ENCODE measurements at regions not wholly inside any gene's neighbourhood (a gene's known extent, or its start where the extent isn't known, plus 50 kb on each side); places are given as distances from the start of the nearest gene placed in this dataset.

GRCh38 chr2:181250691-181251090 lies 206.5 kb upstream of the ITGA4 start:
- no peaks in the 10 kb centered on the region for H3K4me1 ChIP-seq (ENCODE audit: control insufficient read depth, extremely low read depth, insufficient read depth, low read length)
- no peaks in the 10 kb centered on the region for H3K27me3 ChIP-seq (ENCODE audit: control insufficient read depth, extremely low read depth, insufficient read depth, low read length)
- FAIRE-seq: no peak
- H3K36me3 ChIP-seq (ENCODE audit: control insufficient read depth in 2 of 2, extremely low read depth in 1 of 2, insufficient read depth in 2 of 2, low read length in 2 of 2): no peaks in the 10 kb centered on the region
- no peak overlapping the region for H3K4me2 ChIP-seq (ENCODE audit: control insufficient read depth, extremely low read depth, insufficient read depth, low read depth, low read length)
- no peak for DNase-seq (ENCODE audit: low read depth, low spot score)
- no peak overlapping the region for H3K4me3 ChIP-seq (ENCODE audit: control insufficient read depth in 2 of 3, extremely low read depth in 1 of 3, insufficient read depth in 2 of 3, low read depth in 1 of 3, low read length in 3 of 3)
- no peaks in the 10 kb centered on the region for H4K20me1 ChIP-seq (ENCODE audit: control insufficient read depth, extremely low read depth, insufficient read depth, low read length)
- no peaks in the 10 kb centered on the region for H3K9me1 ChIP-seq (ENCODE audit: control insufficient read depth, extremely low read depth, insufficient read depth, low read length)
- TF ChIP-seq, protein P1, sequence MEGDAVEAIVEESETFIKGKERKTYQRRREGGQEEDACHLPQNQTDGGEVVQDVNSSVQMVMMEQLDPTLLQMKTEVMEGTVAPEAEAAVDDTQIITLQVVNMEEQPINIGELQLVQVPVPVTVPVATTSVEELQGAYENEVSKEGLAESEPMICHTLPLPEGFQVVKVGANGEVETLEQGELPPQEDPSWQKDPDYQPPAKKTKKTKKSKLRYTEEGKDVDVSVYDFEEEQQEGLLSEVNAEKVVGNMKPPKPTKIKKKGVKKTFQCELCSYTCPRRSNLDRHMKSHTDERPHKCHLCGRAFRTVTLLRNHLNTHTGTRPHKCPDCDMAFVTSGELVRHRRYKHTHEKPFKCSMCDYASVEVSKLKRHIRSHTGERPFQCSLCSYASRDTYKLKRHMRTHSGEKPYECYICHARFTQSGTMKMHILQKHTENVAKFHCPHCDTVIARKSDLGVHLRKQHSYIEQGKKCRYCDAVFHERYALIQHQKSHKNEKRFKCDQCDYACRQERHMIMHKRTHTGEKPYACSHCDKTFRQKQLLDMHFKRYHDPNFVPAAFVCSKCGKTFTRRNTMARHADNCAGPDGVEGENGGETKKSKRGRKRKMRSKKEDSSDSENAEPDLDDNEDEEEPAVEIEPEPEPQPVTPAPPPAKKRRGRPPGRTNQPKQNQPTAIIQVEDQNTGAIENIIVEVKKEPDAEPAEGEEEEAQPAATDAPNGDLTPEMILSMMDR (optimal IDR thresholded peaks at IDR 0.05 in 1 of 3, IDR thresholded peaks at IDR 0.05 in 1 of 3, conservative IDR thresholded peaks at IDR 0.05 in 1 of 3; ENCODE audit: extremely low read depth in 1 of 3, insufficient read depth in 2 of 3, low read length in 3 of 3): no peak
- TF ChIP-seq EZH2 (IDR thresholded peaks at IDR 0.05; ENCODE audit: low read length): no peak
- no peak overlapping the region for H3K9ac ChIP-seq (ENCODE audit: control insufficient read depth, extremely low read depth, insufficient read depth, low read length)
- H3K27ac ChIP-seq (ENCODE audit: control insufficient read depth, insufficient read depth, low read length): no peak overlapping the region
- H3K9me3 ChIP-seq (ENCODE audit: control insufficient read depth, low read depth, low read length): no peaks in the 10 kb centered on the region
- dilution Hi-C loops (cut with MboI; ENCODE audit: extremely low pct_ligation_motif_present, low sequenced_read_pairs): no loop called here
- no peak overlapping the region for H2AFZ ChIP-seq (ENCODE audit: control insufficient read depth, low read length)
- no peaks in the 10 kb centered on the region for H3K79me2 ChIP-seq (ENCODE audit: control insufficient read depth, insufficient read depth, low read length)

DNA sequence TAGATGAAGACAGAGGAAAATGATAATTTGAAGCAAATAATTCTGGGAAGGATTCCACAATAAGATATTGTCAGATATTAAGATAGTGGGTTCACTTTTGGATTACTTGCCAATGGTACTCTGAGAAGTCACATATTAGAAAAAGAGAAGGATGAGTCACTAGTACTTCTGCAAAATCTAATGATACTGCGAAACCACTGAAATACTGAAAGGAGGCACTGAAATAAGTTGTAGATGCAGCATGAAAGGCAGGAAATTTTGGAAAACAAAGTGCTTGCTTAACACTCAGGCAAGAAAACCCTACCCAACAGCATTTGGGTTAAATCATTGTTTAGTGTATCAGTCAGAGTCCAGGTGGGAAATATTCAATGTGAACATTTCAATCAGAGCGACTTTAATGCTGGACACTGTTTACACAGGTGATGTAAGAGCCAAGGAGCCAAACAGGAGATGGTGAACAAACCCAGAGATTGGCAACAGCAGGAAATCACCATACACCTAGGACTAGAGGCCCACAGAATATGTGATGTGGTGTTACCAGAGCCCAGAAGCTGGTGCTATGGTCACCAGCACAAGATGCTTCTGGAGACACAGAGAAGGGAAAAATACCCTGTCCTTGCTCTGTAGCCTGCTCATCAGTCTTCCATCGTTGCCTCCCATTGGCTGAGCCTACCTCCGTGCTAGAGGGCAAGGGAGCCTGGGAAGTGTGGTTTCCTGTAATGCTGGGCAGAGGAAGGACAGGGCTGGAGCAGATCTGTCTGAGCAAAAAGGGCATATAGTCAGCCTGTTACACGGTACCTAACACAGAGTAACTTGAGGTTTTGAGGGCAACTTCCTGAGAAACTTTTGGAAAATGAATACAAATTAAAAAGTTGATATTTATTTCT lies 204.7 kb upstream of the ITGA4 start:
- TF ChIP-seq, protein P1 (optimal IDR thresholded peaks at IDR 0.05 in 1 of 3, IDR thresholded peaks at IDR 0.05 in 1 of 3, conservative IDR thresholded peaks at IDR 0.05 in 1 of 3; ENCODE audit: extremely low read depth in 1 of 3, insufficient read depth in 2 of 3, low read length in 3 of 3): no peak
- TF ChIP-seq EZH2 (IDR thresholded peaks at IDR 0.05; ENCODE audit: low read length): no peak
- Histone ChIP-seq H3K9me3 (ENCODE audit: control insufficient read depth, low read depth, low read length) (no peaks in the 10 kb centered on the region), H3K4me3 (ENCODE audit: control insufficient read depth in 2 of 3, extremely low read depth in 1 of 3, insufficient read depth in 2 of 3, low read depth in 1 of 3, low read length in 3 of 3) (no peak overlapping the region), H3K4me1 (ENCODE audit: control insufficient read depth, extremely low read depth, insufficient read depth, low read length) (no peaks in the 10 kb centered on the region), H3K9me1 (ENCODE audit: control insufficient read depth, extremely low read depth, insufficient read depth, low read length) (no peaks in the 10 kb centered on the region), H4K20me1 (ENCODE audit: control insufficient read depth, extremely low read depth, insufficient read depth, low read length) (no peaks in the 10 kb centered on the region), H2AFZ (ENCODE audit: control insufficient read depth, low read length) (no peak overlapping the region), H3K4me2 (ENCODE audit: control insufficient read depth, extremely low read depth, insufficient read depth, low read depth, low read length) (no peak overlapping the region), H3K27ac (ENCODE audit: control insufficient read depth, insufficient read depth, low read length) (no peak overlapping the region), H3K36me3 (ENCODE audit: control insufficient read depth in 2 of 2, extremely low read depth in 1 of 2, insufficient read depth in 2 of 2, low read length in 2 of 2) (no peaks in the 10 kb centered on the region), H3K79me2 (ENCODE audit: control insufficient read depth, insufficient read depth, low read length) (no peaks in the 10 kb centered on the region), H3K27me3 (ENCODE audit: control insufficient read depth, extremely low read depth, insufficient read depth, low read length) (no peaks in the 10 kb centered on the region), H3K9ac (ENCODE audit: control insufficient read depth, extremely low read depth, insufficient read depth, low read length) (no peak overlapping the region)
- FAIRE-seq: no peak
- DNase-seq (ENCODE audit: low read depth, low spot score): no peak
- dilution Hi-C loops (cut with MboI; ENCODE audit: extremely low pct_ligation_motif_present, low sequenced_read_pairs): no loop called here
